Adipocyte (in vitro differentiated cells): ENCODE measurements at regions not wholly inside any gene's neighbourhood (a gene's known extent, or its start where the extent isn't known, plus 50 kb on each side); places are given as distances from the start of the nearest gene placed in this dataset.
"Not testable (repeated sequence)": the region's sequence is repeated elsewhere in the genome, so short reads cannot be mapped to it uniquely, and the experiment has no call there.

ENCODE experiments used
- DNase-seq: peaks from one replicate; pipeline ENCODE4 v3.0.0-alpha.2; 2015; ENCODE audit warnings: low read depth
- H3K27me3 ChIP-seq: replicated peaks from 2 replicates; pipeline ENCODE4 v1.7.0; 2013; ENCODE audit warnings: mild to moderate bottlenecking, low read length, moderate library complexity; ENCODE audit not compliant: control insufficient read depth, insufficient read depth
- H3K36me3 ChIP-seq: 2 replicates; pipeline ENCODE4 v1.7.0; 2013; ENCODE audit warnings: low read length, mild to moderate bottlenecking, moderate library complexity; ENCODE audit not compliant: control insufficient read depth, insufficient read depth, severe bottlenecking
- H3K4me1 ChIP-seq: 2 replicates; pipeline ENCODE4 v1.7.0; 2013; ENCODE audit warnings: mild to moderate bottlenecking, low read length, moderate library complexity; ENCODE audit not compliant: control insufficient read depth, insufficient read depth
- H3K4me3 ChIP-seq: 2 replicates; pipeline ENCODE4 v1.7.0; 2013; ENCODE audit warnings: mild to moderate bottlenecking, low read length, moderate library complexity
- H3K9ac ChIP-seq: 2 replicates; pipeline ENCODE4 v1.7.0; 2013; ENCODE audit warnings: mild to moderate bottlenecking, low read length, moderate library complexity
- H3K9me3 ChIP-seq: 2 replicates; pipeline ENCODE4 v1.7.0; 2013; ENCODE audit warnings: mild to moderate bottlenecking, low read length, moderate library complexity; ENCODE audit not compliant: control insufficient read depth

DNA sequence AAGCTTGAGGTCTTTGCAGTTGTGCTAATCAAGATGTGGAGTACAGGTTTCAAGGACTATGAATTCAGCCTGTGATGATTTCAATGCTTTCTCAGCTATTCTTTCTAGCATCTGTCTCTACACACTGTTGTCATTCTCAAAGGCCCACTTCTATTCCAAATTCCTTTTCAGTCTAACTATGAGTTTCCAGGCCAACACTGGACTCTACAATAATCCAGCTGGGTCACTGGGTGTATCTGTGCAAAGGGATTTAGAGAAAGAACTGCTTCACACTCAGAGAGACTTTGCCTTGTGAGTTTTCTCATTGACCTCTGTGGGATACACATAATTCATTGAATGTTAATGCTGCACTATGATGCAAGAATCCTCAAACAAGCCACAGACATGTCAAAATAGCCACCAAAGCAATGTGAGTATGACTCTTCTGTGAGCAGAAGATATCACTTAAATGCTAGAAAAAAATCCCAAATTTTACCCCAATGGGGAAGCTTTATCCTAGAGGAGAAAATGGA is 171.8 kb upstream of the CLNK start:
- peaks cover 9% of the 10 kb centered on the region for H3K9me3 ChIP-seq
- no peak overlapping the region for H3K4me3 ChIP-seq
- no peaks in the 10 kb centered on the region for H3K36me3 ChIP-seq
- H3K9ac ChIP-seq, result no peak overlapping the region
- DNase-seq, result no peak
- H3K27me3 ChIP-seq, result no peaks in the 10 kb centered on the region
- no peaks in the 10 kb centered on the region for H3K4me1 ChIP-seq

DNA sequence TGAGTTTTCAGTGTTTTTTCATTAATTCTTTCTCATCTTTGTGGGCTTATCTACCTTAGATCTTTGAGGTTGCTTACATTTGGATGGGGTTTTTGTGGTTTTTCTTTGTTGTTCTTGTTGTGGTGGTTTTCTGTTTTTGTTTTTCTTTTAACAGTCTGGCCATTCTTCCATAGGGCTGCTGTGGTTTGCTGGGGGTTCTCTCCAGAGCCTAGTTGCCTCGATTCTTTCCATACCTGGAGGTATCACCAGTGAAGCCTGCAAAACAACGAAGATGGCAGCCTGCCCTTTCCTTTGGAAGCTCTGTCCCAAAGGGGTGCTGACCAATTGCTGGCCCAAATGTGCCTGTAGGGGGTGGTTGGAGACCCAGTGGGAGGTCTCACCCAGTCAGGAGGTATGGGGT is 168.6 kb upstream of the CLNK start:
- no peak for DNase-seq
- no peaks in the 10 kb centered on the region for H3K27me3 ChIP-seq
- no peaks in the 10 kb centered on the region for H3K36me3 ChIP-seq
- peaks cover 9% of the 10 kb centered on the region for H3K9me3 ChIP-seq
- H3K4me1 ChIP-seq, result no peaks in the 10 kb centered on the region
- no peak overlapping the region for H3K9ac ChIP-seq
- no peak overlapping the region for H3K4me3 ChIP-seq

DNA sequence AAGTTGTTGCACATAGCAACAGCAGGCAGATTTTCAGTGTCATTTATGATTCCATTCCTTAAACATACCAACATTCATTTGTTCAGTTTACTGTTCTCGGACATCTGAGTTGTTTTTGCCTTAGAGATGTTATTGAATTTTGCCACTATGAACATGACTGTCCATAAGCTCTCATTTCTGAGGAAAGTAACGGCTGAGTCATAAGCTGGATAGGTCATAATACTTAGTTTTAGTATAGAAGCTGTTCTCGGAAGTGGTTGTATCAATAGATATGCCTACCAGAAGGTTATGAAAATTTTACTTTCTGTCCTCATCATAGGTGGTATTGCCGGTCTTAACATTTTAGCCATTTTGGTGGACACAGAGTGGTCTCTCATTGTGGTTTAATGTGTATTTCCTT is 157.1 kb upstream of the CLNK start:
- Histone ChIP-seq H3K4me1 (no peaks in the 10 kb centered on the region), H3K36me3 (no peaks in the 10 kb centered on the region), H3K27me3 (no peaks in the 10 kb centered on the region), H3K9ac (no peak overlapping the region), H3K9me3 (no peaks in the 10 kb centered on the region), H3K4me3 (no peak overlapping the region)
- DNase-seq, result no peak

DNA sequence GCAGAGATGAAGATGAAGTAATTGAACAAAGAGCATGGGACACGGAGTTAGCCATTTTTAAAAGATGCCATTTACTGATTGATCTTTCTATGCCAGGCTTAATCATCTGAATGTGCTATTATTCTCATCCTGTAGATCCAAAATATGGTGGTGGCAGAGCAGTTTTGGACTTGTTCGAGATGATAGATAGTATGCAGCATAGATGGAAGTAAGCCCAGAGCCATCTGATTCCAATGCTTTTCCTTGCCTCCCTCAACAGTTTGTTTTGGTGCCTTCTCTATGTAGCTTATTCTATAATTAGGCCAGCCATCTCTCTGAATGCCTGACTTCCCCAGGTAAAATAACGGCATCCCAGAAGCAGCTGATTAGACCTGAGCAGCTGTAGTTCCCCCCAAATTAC is 152.6 kb upstream of the CLNK start:
- Histone ChIP-seq H3K36me3 (no peaks in the 10 kb centered on the region), H3K9ac (no peak overlapping the region), H3K4me3 (no peak overlapping the region), H3K4me1 (no peaks in the 10 kb centered on the region), H3K9me3 (no peaks in the 10 kb centered on the region), H3K27me3 (no peaks in the 10 kb centered on the region)
- no peak for DNase-seq

DNA sequence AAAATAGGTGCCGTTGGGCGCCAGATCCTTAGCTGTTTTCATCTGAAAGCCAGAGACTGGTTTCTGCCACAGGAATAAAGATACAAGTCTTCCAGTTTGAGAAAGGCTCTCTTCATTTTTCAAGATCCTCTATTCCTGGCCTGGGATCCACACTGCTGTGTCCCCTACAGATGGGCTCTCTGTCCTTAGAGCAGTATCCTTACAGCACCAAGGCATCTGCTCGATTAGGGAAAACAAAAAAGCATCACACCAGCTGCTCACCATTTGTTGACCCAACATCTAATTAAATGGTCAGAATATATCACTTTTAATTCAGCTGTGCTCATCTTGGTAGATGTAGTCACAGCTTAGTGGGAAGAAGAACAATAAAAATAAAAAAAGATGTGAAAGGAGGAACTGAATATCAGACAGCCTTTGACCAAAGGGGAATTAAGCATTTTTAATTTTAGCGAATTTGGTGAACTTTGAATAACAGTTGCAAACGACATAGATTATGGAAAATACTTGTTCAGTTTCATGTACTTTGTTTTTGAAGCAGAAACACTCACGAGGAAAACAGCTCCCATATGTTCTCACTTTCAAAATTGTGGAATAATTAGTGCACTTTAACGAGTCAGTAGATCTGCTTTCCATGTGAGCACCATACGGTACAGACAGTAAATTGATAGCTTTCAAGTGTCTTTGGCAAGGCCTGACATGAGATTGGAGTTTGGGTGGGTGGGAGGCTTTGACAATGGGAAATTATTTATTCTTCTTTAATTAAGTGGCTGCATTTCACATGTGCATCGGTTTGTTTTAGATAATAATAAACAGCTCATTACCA is 148.4 kb upstream of the CLNK start:
- H3K4me1 ChIP-seq, result no peaks in the 10 kb centered on the region
- no peaks in the 10 kb centered on the region for H3K36me3 ChIP-seq
- H3K27me3 ChIP-seq, result no peaks in the 10 kb centered on the region
- H3K4me3 ChIP-seq, result no peak overlapping the region
- no peak for DNase-seq
- no peaks in the 10 kb centered on the region for H3K9me3 ChIP-seq
- H3K9ac ChIP-seq, result no peak overlapping the region

DNA sequence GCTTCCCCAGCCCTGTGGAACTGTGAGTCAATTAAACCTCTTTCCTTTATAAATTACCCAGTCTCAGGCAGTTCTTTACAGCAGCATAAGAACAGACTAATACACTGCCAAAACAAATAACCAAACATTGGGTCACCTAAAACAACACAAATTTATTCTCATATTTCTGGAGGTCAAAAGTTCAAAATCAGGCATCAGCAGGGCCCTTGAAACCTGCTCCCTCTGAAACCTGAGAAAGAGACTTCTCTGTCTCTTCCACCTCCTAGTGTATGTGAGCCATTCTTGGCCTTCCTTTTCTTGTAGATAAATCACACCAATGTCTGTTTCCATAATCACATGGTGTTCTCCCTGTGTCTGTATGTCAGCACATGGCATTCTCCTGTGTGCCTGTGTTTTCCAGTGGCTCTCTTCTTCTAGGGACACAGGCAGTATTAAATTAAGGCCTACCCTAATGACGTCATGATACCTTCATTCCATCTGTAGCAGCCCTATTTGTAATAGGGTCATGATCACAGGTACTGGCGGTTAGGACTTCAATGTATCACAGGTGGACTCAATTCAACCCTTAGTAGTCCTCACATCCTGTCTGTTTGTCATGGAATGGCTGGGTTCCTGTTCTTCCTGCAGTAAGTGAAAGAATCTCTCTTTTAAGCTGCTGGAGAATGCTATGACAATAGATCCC is 147.3 kb upstream of the CLNK start:
- DNase-seq, result no peak
- H3K9me3 ChIP-seq, result no peaks in the 10 kb centered on the region
- H3K4me3 ChIP-seq, result no peak overlapping the region
- H3K4me1 ChIP-seq, result no peaks in the 10 kb centered on the region
- no peaks in the 10 kb centered on the region for H3K27me3 ChIP-seq
- H3K9ac ChIP-seq, result no peak overlapping the region
- H3K36me3 ChIP-seq, result no peaks in the 10 kb centered on the region

DNA sequence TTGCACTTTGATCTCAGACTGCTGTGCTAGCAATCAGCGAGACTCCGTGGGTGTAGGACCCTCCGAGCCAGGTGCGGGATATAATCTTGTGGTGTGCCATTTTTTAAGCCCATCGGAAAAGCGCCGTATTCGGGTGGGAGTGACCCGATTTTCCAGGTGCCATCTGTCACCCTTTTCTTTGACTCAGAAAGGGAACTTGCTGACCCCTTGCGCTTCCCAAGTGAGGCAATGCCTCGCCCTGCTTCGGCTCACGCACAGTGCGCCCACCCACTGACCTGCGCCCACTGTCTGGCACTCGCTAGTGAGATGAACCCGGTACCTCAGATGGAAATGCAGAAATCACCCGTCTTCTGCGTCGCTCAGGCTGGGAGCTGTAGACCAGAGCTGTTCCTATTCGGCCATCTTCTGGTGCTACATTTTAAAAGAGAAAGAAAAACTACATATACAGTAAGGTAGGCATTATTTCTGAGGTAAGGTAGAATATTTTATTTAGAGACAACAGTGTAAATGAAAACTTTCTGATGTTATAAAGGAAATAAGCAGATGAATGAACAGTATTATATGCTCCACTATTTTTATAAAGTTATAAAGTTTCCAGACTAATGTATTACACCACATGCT is 144.5 kb upstream of the CLNK start:
- H3K4me1 ChIP-seq, H3K27me3 ChIP-seq, H3K9ac ChIP-seq, H3K4me3 ChIP-seq, H3K9me3 ChIP-seq, H3K36me3 ChIP-seq, DNase-seq: not testable (repeated sequence)

DNA sequence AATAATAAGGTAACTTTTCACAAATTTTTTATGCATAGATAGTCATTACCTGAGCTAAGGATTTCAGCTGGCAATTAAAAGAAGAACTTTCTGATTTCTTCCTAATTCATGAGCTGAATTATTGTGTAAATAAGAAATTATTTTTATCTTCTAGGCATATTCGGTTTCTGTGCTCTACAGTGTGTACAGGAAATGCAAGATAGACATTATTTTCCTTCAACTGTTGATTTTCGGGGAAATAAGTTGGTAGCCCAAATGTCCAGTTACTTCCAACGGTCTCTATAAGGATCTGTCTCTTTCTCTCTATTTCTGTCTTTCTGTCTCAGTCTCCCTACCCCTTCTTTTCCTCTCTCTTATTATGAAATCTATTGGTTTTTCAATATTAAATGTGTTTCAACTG is 137.3 kb upstream of the CLNK start:
- H3K9ac ChIP-seq, result no peak overlapping the region

DNA sequence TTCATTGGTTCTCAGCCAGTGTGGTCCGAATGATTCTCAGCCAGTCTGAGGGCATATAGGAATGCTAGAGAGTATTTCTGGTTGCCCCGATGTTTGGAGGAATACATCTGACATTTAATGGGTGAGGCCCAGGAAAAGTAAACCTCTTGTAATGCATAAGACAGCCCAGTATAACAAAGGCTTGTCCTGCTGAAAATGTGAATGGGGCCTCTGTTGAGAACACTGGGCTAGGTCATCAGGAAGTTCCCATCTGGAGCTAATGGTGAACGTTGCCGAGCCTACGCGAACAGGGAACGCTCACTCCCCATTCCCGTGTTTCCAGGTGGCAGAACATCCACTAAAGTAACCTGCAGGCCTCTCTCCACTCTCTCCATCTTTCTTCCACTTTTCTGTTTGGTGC is 132.0 kb upstream of the CLNK start:
- Histone ChIP-seq H3K4me3 (no peak overlapping the region), H3K27me3 (no peaks in the 10 kb centered on the region), H3K9ac (no peak overlapping the region), H3K9me3 (no peaks in the 10 kb centered on the region), H3K4me1 (no peaks in the 10 kb centered on the region), H3K36me3 (no peaks in the 10 kb centered on the region)
- DNase-seq, result no peak

More for the DNA sequence above, 137.3 kb upstream of the CLNK start:
- H3K4me3 ChIP-seq, result no peak overlapping the region
- H3K9me3 ChIP-seq, result no peaks in the 10 kb centered on the region
- H3K27me3 ChIP-seq, result no peaks in the 10 kb centered on the region
- H3K36me3 ChIP-seq, result no peaks in the 10 kb centered on the region
- no peak for DNase-seq
- H3K4me1 ChIP-seq, result no peaks in the 10 kb centered on the region

DNA sequence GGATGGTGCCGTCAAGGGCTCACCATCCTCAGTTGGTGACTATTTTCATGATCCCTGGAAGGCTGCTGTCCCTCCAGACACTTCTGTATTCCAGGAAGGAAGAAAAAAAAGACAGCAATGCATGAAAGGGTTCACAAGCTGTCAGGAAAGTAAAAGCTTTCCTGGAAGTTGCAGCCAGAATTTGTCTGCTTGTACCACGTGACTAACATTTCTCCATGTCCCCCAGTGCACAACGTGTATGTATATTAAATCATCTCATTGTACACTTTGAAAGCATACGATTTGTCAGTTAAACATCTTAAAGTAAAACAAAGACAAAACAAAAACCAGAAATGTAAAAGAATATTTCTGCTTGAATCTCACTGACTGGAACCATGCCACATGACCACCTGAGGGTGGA is 127.4 kb upstream of the CLNK start:
- Histone ChIP-seq H3K27me3 (no peaks in the 10 kb centered on the region), H3K4me1 (no peaks in the 10 kb centered on the region), H3K9me3 (no peaks in the 10 kb centered on the region), H3K9ac (no peak overlapping the region), H3K4me3 (no peak overlapping the region), H3K36me3 (no peaks in the 10 kb centered on the region)
- DNase-seq, result no peak

DNA sequence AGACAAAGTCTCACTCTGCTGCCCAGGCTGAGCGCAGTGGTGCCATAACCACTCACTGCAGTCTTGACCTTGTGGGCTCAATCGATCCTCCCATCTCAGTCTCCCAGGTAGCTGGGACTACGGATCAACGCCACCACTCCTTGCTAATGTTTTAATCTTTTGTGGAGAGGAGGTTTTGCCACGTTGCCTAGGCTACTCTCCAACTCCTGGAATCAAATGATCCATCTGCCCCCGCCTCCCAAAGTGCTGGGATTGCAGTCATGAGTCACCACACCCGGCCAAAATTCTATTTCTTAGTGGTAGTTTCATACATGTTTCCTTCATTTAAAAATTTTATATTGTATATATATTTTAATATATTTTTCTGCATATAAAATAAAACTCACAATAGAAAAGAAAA is 125.8 kb upstream of the CLNK start:
- no peak overlapping the region for H3K4me3 ChIP-seq
- H3K9me3 ChIP-seq, result no peaks in the 10 kb centered on the region
- no peaks in the 10 kb centered on the region for H3K27me3 ChIP-seq
- no peak for DNase-seq
- no peak overlapping the region for H3K9ac ChIP-seq
- H3K36me3 ChIP-seq, result no peaks in the 10 kb centered on the region
- H3K4me1 ChIP-seq, result no peaks in the 10 kb centered on the region
